Endodermal cell (in vitro differentiated cells): ENCODE measurements at regions not wholly inside any gene's neighbourhood (a gene's known extent, or its start where the extent isn't known, plus 50 kb on each side); places are given as distances from the start of the nearest gene placed in this dataset.

Experiments used
- DNase-seq: peaks from one replicate; pipeline ENCODE4 v3.0.0-alpha.2; 2017
- H3K27ac ChIP-seq: 2 replicates; pipeline ENCODE4 v1.5.1; 2013; ENCODE audit warnings: mild to moderate bottlenecking, low read depth, low read length, moderate library complexity
- H3K27me3 ChIP-seq: 2 replicates; pipeline ENCODE4 v1.6.1; 2013; ENCODE audit warnings: mild to moderate bottlenecking, low read length, moderate library complexity; ENCODE audit not compliant: insufficient read depth, control insufficient read depth, poor library complexity, severe bottlenecking
- H3K36me3 ChIP-seq: 2 replicates; pipeline ENCODE4 v1.7.0; 2013; ENCODE audit warnings: mild to moderate bottlenecking, low read length, moderate library complexity; ENCODE audit not compliant: control insufficient read depth, insufficient read depth
- H3K4me1 ChIP-seq: one replicate; pipeline ENCODE4 v1.7.0; 2013; ENCODE audit warnings: low read length; ENCODE audit not compliant: control insufficient read depth, insufficient read depth
- H3K4me3 ChIP-seq: 2 replicates; pipeline ENCODE4 v1.5.1; 2013; ENCODE audit warnings: mild to moderate bottlenecking, low read length, moderate library complexity
- H3K9ac ChIP-seq: 2 replicates; pipeline ENCODE4 v1.6.1; 2013; ENCODE audit warnings: mild to moderate bottlenecking, low read length, moderate library complexity; ENCODE audit not compliant: poor library complexity, severe bottlenecking; ENCODE audit errors: extremely low read depth
- H3K9me3 ChIP-seq: 2 replicates; pipeline ENCODE4 v1.6.1; 2013; ENCODE audit warnings: mild to moderate bottlenecking, low read length, moderate library complexity; ENCODE audit not compliant: control insufficient read depth
- H3K27ac Mint-ChIP-seq: 2 replicates; pipeline ENCODE4 v1.8.0; 2020; ENCODE audit warnings: mixed read lengths
- H3K27me3 Mint-ChIP-seq: 2 replicates; pipeline ENCODE4 v1.8.0; 2021; ENCODE audit warnings: mild to moderate bottlenecking, mixed read lengths; ENCODE audit not compliant: insufficient read depth
- H3K36me3 Mint-ChIP-seq: 2 replicates; pipeline ENCODE4 v1.8.0; 2020; ENCODE audit warnings: low read depth, mixed read lengths
- H3K4me1 Mint-ChIP-seq: 2 replicates; pipeline ENCODE4 v1.8.0; 2020; ENCODE audit warnings: mixed read lengths
- H3K4me3 Mint-ChIP-seq: 2 replicates; pipeline ENCODE4 v1.8.0; 2020; ENCODE audit warnings: mild to moderate bottlenecking, moderate library complexity, mixed read lengths
- H3K9me3 Mint-ChIP-seq: 2 replicates; pipeline ENCODE4 v1.8.0; 2020; ENCODE audit warnings: mild to moderate bottlenecking, mixed read lengths
- WGBS, 2 experiments: methylation state at CpG; one replicate each; pipeline versions ENCODE4 v1.1.5 to v1.1.7; 2013; ENCODE audit warnings: missing lambda C conversion rate in 2 of 2, mixed read lengths in 1 of 2; ENCODE audit not compliant: insufficient coverage in 1 of 2, insufficient read length in 1 of 2; 5-methylcytosine and 5-hydroxymethylcytosine counted together
- TF ChIP-seq, protein P1 (sequence below): fragments of 200-600 bp; sonication (generic); conservative IDR thresholded peaks from 2 replicates; pipeline ENCODE4 v1.5.0; 2021; ENCODE audit warnings: antibody characterized with exemption, mild to moderate bottlenecking

DNA sequence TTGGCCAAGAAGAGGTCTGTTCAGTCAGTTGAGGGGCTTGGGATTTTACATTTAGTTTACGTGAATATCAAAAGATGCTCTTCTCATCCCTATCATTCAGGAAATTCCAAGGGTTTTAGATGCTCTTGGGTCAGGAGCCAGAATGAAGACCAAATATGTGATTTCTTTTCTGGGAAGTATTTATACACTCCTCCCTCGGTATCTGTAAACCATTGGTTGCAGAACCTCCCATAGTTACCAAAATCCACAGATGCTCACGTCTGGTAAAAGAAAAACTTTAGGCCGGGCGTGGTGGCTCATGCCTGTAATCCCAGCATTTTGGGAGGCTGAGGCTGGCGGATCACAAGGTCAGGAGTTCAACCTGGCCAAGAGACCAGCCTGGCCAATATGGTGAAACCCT, 75.9 kb downstream of the TNFAIP2 start:
- Mint-ChIP-seq H3K36me3 (no peaks in the 10 kb centered on the region), H3K4me3 (no peak overlapping the region), H3K4me1 (no peaks in the 10 kb centered on the region), H3K27me3 (peaks cover 14% of the 10 kb centered on the region), H3K9me3 (peaks cover 40% of the 10 kb centered on the region), H3K27ac (no peak overlapping the region)
- H3K27me3 ChIP-seq, result no peaks in the 10 kb centered on the region
- TF ChIP-seq, protein P1, sequence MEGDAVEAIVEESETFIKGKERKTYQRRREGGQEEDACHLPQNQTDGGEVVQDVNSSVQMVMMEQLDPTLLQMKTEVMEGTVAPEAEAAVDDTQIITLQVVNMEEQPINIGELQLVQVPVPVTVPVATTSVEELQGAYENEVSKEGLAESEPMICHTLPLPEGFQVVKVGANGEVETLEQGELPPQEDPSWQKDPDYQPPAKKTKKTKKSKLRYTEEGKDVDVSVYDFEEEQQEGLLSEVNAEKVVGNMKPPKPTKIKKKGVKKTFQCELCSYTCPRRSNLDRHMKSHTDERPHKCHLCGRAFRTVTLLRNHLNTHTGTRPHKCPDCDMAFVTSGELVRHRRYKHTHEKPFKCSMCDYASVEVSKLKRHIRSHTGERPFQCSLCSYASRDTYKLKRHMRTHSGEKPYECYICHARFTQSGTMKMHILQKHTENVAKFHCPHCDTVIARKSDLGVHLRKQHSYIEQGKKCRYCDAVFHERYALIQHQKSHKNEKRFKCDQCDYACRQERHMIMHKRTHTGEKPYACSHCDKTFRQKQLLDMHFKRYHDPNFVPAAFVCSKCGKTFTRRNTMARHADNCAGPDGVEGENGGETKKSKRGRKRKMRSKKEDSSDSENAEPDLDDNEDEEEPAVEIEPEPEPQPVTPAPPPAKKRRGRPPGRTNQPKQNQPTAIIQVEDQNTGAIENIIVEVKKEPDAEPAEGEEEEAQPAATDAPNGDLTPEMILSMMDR, result no peak
- H3K4me1 ChIP-seq, result no peaks in the 10 kb centered on the region
- no peaks in the 10 kb centered on the region for H3K36me3 ChIP-seq
- WGBS, 2 experiments, result 87 to 94% methylated on average over 5 to 6 of the region's 6 CpGs
- DNase-seq, result peak; percentile 0
- H3K27ac ChIP-seq, result no peak overlapping the region
- H3K9ac ChIP-seq, result no peak overlapping the region
- no peak overlapping the region for H3K4me3 ChIP-seq
- H3K9me3 ChIP-seq, result peaks cover 29% of the 10 kb centered on the region

DNA sequence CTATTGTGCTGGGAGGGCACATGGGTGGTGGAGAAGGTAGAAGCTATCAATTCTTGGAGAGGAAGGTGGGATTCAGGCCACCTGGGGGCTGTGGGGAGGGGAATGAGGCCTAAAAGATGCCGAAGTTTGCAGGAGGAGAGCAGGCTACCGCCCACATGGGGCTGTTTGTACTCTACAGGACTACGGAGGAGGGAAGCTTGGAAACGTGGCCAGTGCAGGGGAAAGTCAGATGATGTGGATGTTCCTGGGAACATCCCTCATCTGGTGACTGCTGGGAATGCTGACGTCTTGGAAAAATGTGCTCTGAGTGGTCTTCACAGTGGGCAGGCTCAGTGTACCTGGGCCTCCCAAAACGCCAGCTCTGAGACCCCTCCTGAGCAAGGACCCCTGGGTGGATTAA, 78.5 kb downstream of the TNFAIP2 start:
- H3K36me3 Mint-ChIP-seq, result peaks cover 2% of the 10 kb centered on the region
- 86 to 88% methylated on average over 1 to 6 of the region's 6 CpGs for WGBS, 2 experiments
- TF ChIP-seq, protein P1, result no peak

DNA sequence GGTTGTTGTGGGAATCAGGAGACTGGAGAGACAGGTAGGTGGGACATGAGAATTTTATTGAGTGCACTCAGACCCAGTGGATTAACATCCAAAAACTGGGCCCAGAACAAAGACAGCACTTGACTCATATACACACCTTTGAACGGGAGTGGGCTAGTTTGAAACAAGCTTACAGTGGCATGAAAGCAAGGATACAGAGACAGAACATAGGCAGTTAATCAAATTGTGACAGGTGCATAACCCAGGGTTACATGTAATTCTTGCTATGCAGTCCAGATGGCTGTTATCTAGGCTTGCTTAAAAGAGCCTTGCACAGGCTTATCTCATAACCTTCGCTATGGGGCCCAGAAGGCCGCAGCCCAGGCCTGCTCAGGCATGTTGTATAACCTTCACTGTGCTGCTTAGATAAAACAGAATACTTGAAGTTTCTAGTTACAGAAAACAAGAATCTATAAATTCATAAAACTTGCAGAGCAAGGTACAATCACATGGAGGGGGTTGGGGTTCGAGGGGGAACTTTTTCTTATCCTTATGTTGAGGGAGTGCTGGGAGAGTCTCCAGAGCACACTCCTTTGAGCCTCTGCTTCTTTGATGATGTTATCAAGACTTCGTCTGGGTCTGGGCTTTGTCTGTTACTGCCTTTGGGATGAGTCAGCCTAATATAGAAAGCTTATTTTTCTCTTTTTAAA, 81.7 kb downstream of the TNFAIP2 start:
- peaks cover 41% of the 10 kb centered on the region for H3K27me3 Mint-ChIP-seq
- TF ChIP-seq, protein P1, result no peak
- no peak overlapping the region for H3K9ac ChIP-seq
- H3K4me3 Mint-ChIP-seq, result no peak overlapping the region
- no peak for DNase-seq
- whole genome bisulfite sequencing, 2 experiments, result 88 to 90% methylated on average over 1 to 5 of the region's 5 CpGs
- no peaks in the 10 kb centered on the region for H3K4me1 ChIP-seq
- H3K4me1 Mint-ChIP-seq, result no peaks in the 10 kb centered on the region
- peaks cover 58% of the 10 kb centered on the region for H3K9me3 ChIP-seq
- peaks cover 31% of the 10 kb centered on the region for H3K27me3 ChIP-seq
- H3K27ac Mint-ChIP-seq, result no peak overlapping the region
- peaks cover 2% of the 10 kb centered on the region for H3K36me3 Mint-ChIP-seq
- no peak overlapping the region for H3K27ac ChIP-seq
- no peaks in the 10 kb centered on the region for H3K36me3 ChIP-seq
- H3K9me3 Mint-ChIP-seq, result peaks cover 47% of the 10 kb centered on the region
- peak overlapping the region; percentile 18 for H3K4me3 ChIP-seq

More for the DNA sequence above, 78.5 kb downstream of the TNFAIP2 start:
- peaks cover 15% of the 10 kb centered on the region for H3K27me3 Mint-ChIP-seq
- Histone ChIP-seq H3K27ac (no peak overlapping the region), H3K4me1 (no peaks in the 10 kb centered on the region), H3K9me3 (peaks cover 56% of the 10 kb centered on the region), H3K4me3 (no peak overlapping the region), H3K36me3 (no peaks in the 10 kb centered on the region), H3K9ac (no peak overlapping the region), H3K27me3 (peaks cover 3% of the 10 kb centered on the region)
- no peaks in the 10 kb centered on the region for H3K4me1 Mint-ChIP-seq
- peaks cover 50% of the 10 kb centered on the region for H3K9me3 Mint-ChIP-seq
- no peak overlapping the region for H3K27ac Mint-ChIP-seq
- no peak for DNase-seq
- H3K4me3 Mint-ChIP-seq, result no peak overlapping the region
